Endodermal cell (in vitro differentiated cells): ENCODE measurements at regions not wholly inside any gene's neighbourhood (a gene's known extent, or its start where the extent isn't known, plus 50 kb on each side); places are given as distances from the start of the nearest gene placed in this dataset.

Experiments used
- DNase-seq: peaks from one replicate; pipeline ENCODE4 v3.0.0-alpha.2; 2017
- H3K27ac ChIP-seq: 2 replicates; pipeline ENCODE4 v1.5.1; 2013; ENCODE audit warnings: mild to moderate bottlenecking, low read depth, low read length, moderate library complexity
- H3K27me3 ChIP-seq: 2 replicates; pipeline ENCODE4 v1.6.1; 2013; ENCODE audit warnings: mild to moderate bottlenecking, low read length, moderate library complexity; ENCODE audit not compliant: insufficient read depth, control insufficient read depth, poor library complexity, severe bottlenecking
- H3K36me3 ChIP-seq: 2 replicates; pipeline ENCODE4 v1.7.0; 2013; ENCODE audit warnings: mild to moderate bottlenecking, low read length, moderate library complexity; ENCODE audit not compliant: control insufficient read depth, insufficient read depth
- H3K4me1 ChIP-seq: one replicate; pipeline ENCODE4 v1.7.0; 2013; ENCODE audit warnings: low read length; ENCODE audit not compliant: control insufficient read depth, insufficient read depth
- H3K4me3 ChIP-seq: 2 replicates; pipeline ENCODE4 v1.5.1; 2013; ENCODE audit warnings: mild to moderate bottlenecking, low read length, moderate library complexity
- H3K9ac ChIP-seq: 2 replicates; pipeline ENCODE4 v1.6.1; 2013; ENCODE audit warnings: mild to moderate bottlenecking, low read length, moderate library complexity; ENCODE audit not compliant: poor library complexity, severe bottlenecking; ENCODE audit errors: extremely low read depth
- H3K9me3 ChIP-seq: 2 replicates; pipeline ENCODE4 v1.6.1; 2013; ENCODE audit warnings: mild to moderate bottlenecking, low read length, moderate library complexity; ENCODE audit not compliant: control insufficient read depth
- H3K27ac Mint-ChIP-seq: 2 replicates; pipeline ENCODE4 v1.8.0; 2020; ENCODE audit warnings: mixed read lengths
- H3K27me3 Mint-ChIP-seq: 2 replicates; pipeline ENCODE4 v1.8.0; 2021; ENCODE audit warnings: mild to moderate bottlenecking, mixed read lengths; ENCODE audit not compliant: insufficient read depth
- H3K36me3 Mint-ChIP-seq: 2 replicates; pipeline ENCODE4 v1.8.0; 2020; ENCODE audit warnings: low read depth, mixed read lengths
- H3K4me1 Mint-ChIP-seq: 2 replicates; pipeline ENCODE4 v1.8.0; 2020; ENCODE audit warnings: mixed read lengths
- H3K4me3 Mint-ChIP-seq: 2 replicates; pipeline ENCODE4 v1.8.0; 2020; ENCODE audit warnings: mild to moderate bottlenecking, moderate library complexity, mixed read lengths
- H3K9me3 Mint-ChIP-seq: 2 replicates; pipeline ENCODE4 v1.8.0; 2020; ENCODE audit warnings: mild to moderate bottlenecking, mixed read lengths
- CTCF ChIP-seq: fragments of 200-600 bp; sonication (generic); conservative IDR thresholded peaks from 2 replicates; pipeline ENCODE4 v1.5.0; 2021; ENCODE audit warnings: antibody characterized with exemption, mild to moderate bottlenecking
- WGBS, 2 experiments: methylation state at CpG; one replicate each; pipeline versions ENCODE4 v1.1.5 to v1.1.7; 2013; ENCODE audit warnings: missing lambda C conversion rate in 2 of 2, mixed read lengths in 1 of 2; ENCODE audit not compliant: insufficient coverage in 1 of 2, insufficient read length in 1 of 2; 5-methylcytosine and 5-hydroxymethylcytosine counted together

- WGBS, 2 experiments, result 100% methylated on average over 2 to 3 of the region's 3 CpGs
- Histone ChIP-seq H3K4me1 (no peaks in the 10 kb centered on the region), H3K9me3 (no peaks in the 10 kb centered on the region), H3K9ac (no peak overlapping the region), H3K27ac (no peak overlapping the region), H3K36me3 (no peaks in the 10 kb centered on the region), H3K27me3 (no peaks in the 10 kb centered on the region), H3K4me3 (no peak overlapping the region)
- no peaks in the 10 kb centered on the region for H3K36me3 Mint-ChIP-seq
- no peak overlapping the region for H3K4me3 Mint-ChIP-seq
- H3K9me3 Mint-ChIP-seq, result no peaks in the 10 kb centered on the region
- H3K4me1 Mint-ChIP-seq, result no peaks in the 10 kb centered on the region
- DNase-seq, result no peak
- TF ChIP-seq CTCF, result no peak
- no peak overlapping the region for H3K27ac Mint-ChIP-seq
- H3K27me3 Mint-ChIP-seq, result no peaks in the 10 kb centered on the region
Observed at GRCh38 chr4:137806420-137806819, 274.1 kb upstream of the PCDH18 start.

- H3K27me3 Mint-ChIP-seq, result no peaks in the 10 kb centered on the region
Observed at GRCh38 chr4:137804906-137805495, 272.7 kb upstream of the PCDH18 start.

GRCh38 chr4:137800861-137801260 is 268.6 kb upstream of the PCDH18 start:
- Mint-ChIP-seq H3K4me3 (no peak overlapping the region), H3K27me3 (no peaks in the 10 kb centered on the region), H3K9me3 (no peaks in the 10 kb centered on the region), H3K36me3 (no peaks in the 10 kb centered on the region), H3K4me1 (no peaks in the 10 kb centered on the region), H3K27ac (no peak overlapping the region)
- H3K27ac ChIP-seq, result no peak overlapping the region
- no peak overlapping the region for H3K4me3 ChIP-seq
- 100% methylated on average over 1 of the region's 1 CpG; no CpG with 5 or more reads in 1 of the 2 experiments for WGBS, 2 experiments
- no peaks in the 10 kb centered on the region for H3K9me3 ChIP-seq
- H3K27me3 ChIP-seq, result no peaks in the 10 kb centered on the region
- no peaks in the 10 kb centered on the region for H3K4me1 ChIP-seq
- DNase-seq, result no peak
- H3K36me3 ChIP-seq, result no peaks in the 10 kb centered on the region
- no peak overlapping the region for H3K9ac ChIP-seq
- no peak for TF ChIP-seq CTCF

More at GRCh38 chr4:137804906-137805495, 272.7 kb upstream of the PCDH18 start:
- no peaks in the 10 kb centered on the region for H3K9me3 ChIP-seq
- TF ChIP-seq CTCF, result no peak
- Mint-ChIP-seq H3K9me3 (no peaks in the 10 kb centered on the region), H3K36me3 (no peaks in the 10 kb centered on the region), H3K27ac (no peak overlapping the region), H3K4me3 (no peak overlapping the region), H3K4me1 (no peaks in the 10 kb centered on the region)
- H3K4me3 ChIP-seq, result no peak overlapping the region
- no peaks in the 10 kb centered on the region for H3K36me3 ChIP-seq
- H3K9ac ChIP-seq, result no peak overlapping the region
- no peaks in the 10 kb centered on the region for H3K27me3 ChIP-seq
- 92 to 98% methylated on average over 9 of the region's 10 CpGs for WGBS, 2 experiments
- no peak for DNase-seq
- no peak overlapping the region for H3K27ac ChIP-seq
- no peaks in the 10 kb centered on the region for H3K4me1 ChIP-seq
